ENCODE measurements at regions not wholly inside any gene's neighbourhood (a gene's known extent, or its start where the extent isn't known, plus 50 kb on each side); places are given as distances from the start of the nearest gene placed in this dataset.

- DNase-seq (ENCODE audit: extremely low read depth, low read depth): no peak
These were observed 976.9 kb upstream of the MBL2 start for GRCh38 chr10:53749439-53749838.

- DNase-seq (ENCODE audit: extremely low read depth, low read depth): no peak
These were observed 975.7 kb upstream of the MBL2 start for GRCh38 chr10:53748319-53748718.

- no peak for DNase-seq (ENCODE audit: extremely low read depth, low read depth)
These were observed 972.2 kb upstream of the MBL2 start for GRCh38 chr10:53744746-53745145.

GRCh38 chr10:53744176-53744575 lies 971.6 kb upstream of the MBL2 start:
- no peak for DNase-seq (ENCODE audit: extremely low read depth, low read depth)

GRCh38 chr10:53737132-53737531 lies 964.5 kb upstream of the MBL2 start:
- DNase-seq (ENCODE audit: extremely low read depth, low read depth): no peak

- no peak for DNase-seq (ENCODE audit: extremely low read depth, low read depth)
These were observed 954.3 kb upstream of the MBL2 start for GRCh38 chr10:53726921-53727320.

GRCh38 chr10:53724581-53724980 lies 952.0 kb upstream of the MBL2 start:
- DNase-seq (ENCODE audit: extremely low read depth, low read depth): no peak

GRCh38 chr10:53719658-53720057 lies 947.1 kb upstream of the MBL2 start:
- no peak for DNase-seq (ENCODE audit: extremely low read depth, low read depth)

- DNase-seq (ENCODE audit: extremely low read depth, low read depth): no peak
These were observed 943.6 kb upstream of the MBL2 start for GRCh38 chr10:53716156-53716555.

GRCh38 chr10:53713431-53713830 lies 940.8 kb upstream of the MBL2 start:
- DNase-seq (ENCODE audit: extremely low read depth, low read depth): no peak

- DNase-seq (ENCODE audit: extremely low read depth, low read depth): no peak
These were observed 929.9 kb upstream of the MBL2 start for GRCh38 chr10:53702489-53702888.

- no peak for DNase-seq (ENCODE audit: extremely low read depth, low read depth)
These were observed 928.6 kb upstream of the MBL2 start for GRCh38 chr10:53701213-53701612.

- DNase-seq (ENCODE audit: extremely low read depth, low read depth): no peak
These were observed 927.7 kb upstream of the MBL2 start for GRCh38 chr10:53700278-53700677.

- no peak for DNase-seq (ENCODE audit: extremely low read depth, low read depth)
These were observed 927.1 kb upstream of the MBL2 start for GRCh38 chr10:53699684-53700083.

- DNase-seq (ENCODE audit: extremely low read depth, low read depth): no peak
These were observed 926.6 kb upstream of the MBL2 start for GRCh38 chr10:53699231-53699630.

- DNase-seq (ENCODE audit: extremely low read depth, low read depth): peak; percentile 19
These were observed 924.5 kb upstream of the MBL2 start for GRCh38 chr10:53697038-53697437.

- DNase-seq (ENCODE audit: extremely low read depth, low read depth): no peak
These were observed 918.1 kb upstream of the MBL2 start for GRCh38 chr10:53690524-53691240.

GRCh38 chr10:53687800-53688199 lies 915.2 kb upstream of the MBL2 start:
- no peak for DNase-seq (ENCODE audit: extremely low read depth, low read depth)

GRCh38 chr10:53682885-53683284 lies 910.3 kb upstream of the MBL2 start:
- no peak for DNase-seq (ENCODE audit: extremely low read depth, low read depth)

- no peak for DNase-seq (ENCODE audit: extremely low read depth, low read depth)
These were observed 909.9 kb upstream of the MBL2 start for GRCh38 chr10:53682458-53682857.

GRCh38 chr10:53679666-53680065 lies 907.1 kb upstream of the MBL2 start:
- no peak for DNase-seq (ENCODE audit: extremely low read depth, low read depth)

- DNase-seq (ENCODE audit: extremely low read depth, low read depth): no peak
These were observed 902.6 kb upstream of the MBL2 start for GRCh38 chr10:53675177-53675576.

- DNase-seq (ENCODE audit: extremely low read depth, low read depth): no peak
These were observed 894.5 kb upstream of the MBL2 start for GRCh38 chr10:53667063-53667462.
